Omental fat pad (tissue), 3 donors: ENCODE measurements at regions not wholly inside any gene's neighbourhood (a gene's known extent, or its start where the extent isn't known, plus 50 kb on each side); places are given as distances from the start of the nearest gene placed in this dataset.

Experiments used
- ATAC-seq: fragments of 150-250 bp; one replicate; pipeline ENCODE4 v1.9.1; 2016; ENCODE audit warnings: mild to moderate bottlenecking, moderate library complexity; ENCODE audit not compliant: low FRiP score
- DNase-seq: peaks from one replicate; pipeline ENCODE4 v3.0.0-alpha.2; 2019; ENCODE audit warnings: low spot score
- CTCF ChIP-seq, 3 donors: fragments of 450-650 bp; IDR thresholded peaks; one replicate each; pipeline ENCODE4 v1.5.1; 2016 to 2017; ENCODE audit warnings: antibody characterized with exemption in 3 of 3, mild to moderate bottlenecking in 3 of 3, moderate library complexity in 2 of 3

GRCh38 chr18:70961939-70962338, 673.1 kb downstream of the SOCS6 start:
- no peak for ATAC-seq
- no peak for DNase-seq
- TF ChIP-seq CTCF (IDR thresholded peaks at IDR 0.05): no peak

- no peak for ATAC-seq
- TF ChIP-seq CTCF (IDR thresholded peaks at IDR 0.05): no peak
Observed at GRCh38 chr18:70956554-70956953, 667.7 kb downstream of the SOCS6 start.

GRCh38 chr18:70936160-70936559, 647.3 kb downstream of the SOCS6 start:
- no peak for ATAC-seq
- no peak for DNase-seq
- TF ChIP-seq CTCF (IDR thresholded peaks at IDR 0.05): no peak

More at GRCh38 chr18:70956554-70956953, 667.7 kb downstream of the SOCS6 start:
- DNase-seq: no peak

DNA sequence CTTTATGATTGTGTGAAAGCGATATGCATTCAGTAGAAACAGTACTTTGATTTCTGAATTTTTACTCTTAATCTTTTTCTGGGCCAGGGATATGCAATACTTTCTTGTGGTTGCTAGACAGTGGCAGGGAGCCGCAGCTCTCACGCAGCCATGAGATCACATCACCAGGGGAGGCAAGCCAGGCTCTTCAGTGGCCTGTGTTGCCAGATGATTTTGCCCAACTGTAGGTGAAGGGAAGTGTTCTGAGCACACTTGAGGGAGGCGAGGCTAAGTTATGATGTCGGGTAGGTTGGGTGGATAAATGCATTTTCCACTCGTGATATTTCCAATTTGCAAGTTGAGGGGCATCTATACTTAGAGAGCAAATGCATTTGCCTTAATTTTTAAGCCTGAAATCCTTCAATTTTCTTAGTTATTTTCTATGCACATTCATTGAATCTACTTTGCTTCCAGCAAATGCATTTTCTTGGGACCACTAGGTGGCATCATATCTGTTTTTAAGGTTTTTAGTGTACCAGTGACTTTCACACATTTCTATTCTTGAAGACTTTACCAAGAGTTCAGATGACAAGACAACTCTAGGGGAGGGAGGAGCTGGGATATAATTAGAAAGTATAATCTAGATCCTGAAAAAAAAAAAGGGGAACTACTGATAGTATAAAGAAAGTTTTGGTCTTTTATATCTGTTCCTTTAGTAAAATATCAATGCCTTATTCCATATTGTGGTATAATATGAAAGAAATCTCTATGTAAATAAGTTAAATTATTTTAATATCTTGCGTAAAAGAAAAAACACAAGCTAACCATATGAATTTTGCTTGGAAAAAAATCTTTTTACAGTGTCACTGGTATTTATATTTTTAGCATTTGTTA, 643.3 kb downstream of the SOCS6 start:
- no peak for ATAC-seq
- no peak for TF ChIP-seq CTCF (IDR thresholded peaks at IDR 0.05)
- DNase-seq: no peak

DNA sequence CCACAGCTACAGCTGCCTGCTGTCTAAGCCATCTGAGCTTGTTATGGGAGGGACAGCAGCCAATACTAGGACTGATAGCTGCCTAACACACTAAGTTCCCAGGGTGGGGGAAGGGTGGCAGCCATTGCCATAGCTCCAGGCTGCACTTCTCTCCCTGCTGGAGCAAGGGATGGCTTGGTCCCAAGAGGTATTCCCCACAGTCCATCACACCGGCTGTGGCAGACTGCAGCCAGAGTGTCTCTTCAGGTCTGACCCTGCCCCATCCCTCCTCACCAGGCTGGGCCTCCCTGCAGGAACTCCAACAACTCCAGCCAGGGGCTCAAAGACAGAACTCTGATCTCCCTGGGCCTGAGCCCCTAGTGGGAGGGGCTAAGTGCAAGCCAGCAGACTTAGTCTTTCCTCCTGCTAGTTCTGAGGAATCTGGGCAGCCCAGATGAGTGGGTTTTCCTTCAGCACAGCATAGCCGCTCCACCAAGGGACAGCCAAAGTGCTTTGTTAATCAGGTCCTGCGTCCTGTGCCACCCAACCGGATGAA, 632.1 kb downstream of the SOCS6 start:
- no peak for TF ChIP-seq CTCF (IDR thresholded peaks at IDR 0.05)
- ATAC-seq: no peak

DNA sequence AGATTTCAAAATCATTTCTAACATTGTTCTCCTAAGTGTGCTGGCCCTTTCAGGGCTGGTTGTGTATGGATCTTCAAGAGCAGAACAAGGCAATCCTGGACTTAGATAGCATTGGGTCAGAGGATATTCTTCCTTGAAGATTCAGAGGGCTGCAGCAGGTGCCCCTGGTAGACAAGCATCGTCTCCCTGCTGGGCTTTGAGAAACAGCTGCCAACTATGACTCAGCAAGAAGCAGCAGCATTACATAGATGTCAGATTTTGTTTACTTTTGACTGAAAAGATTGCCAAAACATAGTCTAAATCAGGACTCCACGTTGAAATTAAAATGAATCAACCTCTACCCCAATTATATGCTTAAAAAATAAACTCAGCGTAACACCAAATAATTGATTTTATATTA, 618.8 kb downstream of the SOCS6 start:
- no peak for TF ChIP-seq CTCF (IDR thresholded peaks at IDR 0.05)
- DNase-seq (no peak), ATAC-seq (no peak)

More for the DNA sequence above, 632.1 kb downstream of the SOCS6 start:
- no peak for DNase-seq

DNA sequence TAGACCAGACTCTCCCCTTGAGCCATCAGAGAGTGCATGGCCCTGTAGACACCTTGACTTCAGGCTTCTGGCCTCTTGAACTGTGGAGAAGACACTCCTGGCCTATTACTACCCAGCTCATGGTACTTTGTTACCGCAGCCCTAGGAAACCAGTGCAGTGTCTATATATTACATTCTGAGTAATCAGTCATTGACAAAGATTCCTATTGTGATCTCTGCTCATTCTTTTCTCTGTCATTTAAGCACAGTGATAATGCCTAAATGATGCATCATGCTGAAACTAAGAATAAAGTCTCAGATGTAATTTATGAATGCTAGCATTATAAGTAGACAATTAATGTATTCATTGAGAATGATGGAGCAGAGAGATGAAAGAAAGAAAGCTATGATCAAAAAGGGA, 603.5 kb downstream of the SOCS6 start:
- TF ChIP-seq CTCF (IDR thresholded peaks at IDR 0.05): no peak
- no peak for ATAC-seq
- no peak for DNase-seq
